Iris pigment epithelial cell (primary cell): ENCODE measurements at regions not wholly inside any gene's neighbourhood (a gene's known extent, or its start where the extent isn't known, plus 50 kb on each side); places are given as distances from the start of the nearest gene placed in this dataset.

Source experiments
- DNase-seq: peaks from one replicate; pipeline ENCODE4 v3.0.0-alpha.2; 2011; ENCODE audit warnings: low read depth

GRCh38 chr9:109830545-109830944 is 50.5 kb downstream of the PALM2AKAP2 start:
- DNase-seq = no peak

GRCh38 chr9:109831998-109832658 is 52.1 kb downstream of the PALM2AKAP2 start:
- no peak for DNase-seq

- DNase-seq = no peak
These were observed 54.9 kb downstream of the PALM2AKAP2 start for GRCh38 chr9:109834855-109835254.

- no peak for DNase-seq
These were observed 63.6 kb downstream of the PALM2AKAP2 start for GRCh38 chr9:109843641-109844040.

GRCh38 chr9:109845226-109845625 is 65.2 kb downstream of the PALM2AKAP2 start:
- DNase-seq = no peak

GRCh38 chr9:109846776-109847175 is 66.8 kb downstream of the PALM2AKAP2 start:
- no peak for DNase-seq

- DNase-seq = no peak
These were observed 72.6 kb downstream of the PALM2AKAP2 start for GRCh38 chr9:109852556-109852955.

- no peak for DNase-seq
These were observed 75.5 kb downstream of the PALM2AKAP2 start for GRCh38 chr9:109855540-109855939.

GRCh38 chr9:109856785-109857184 is 76.8 kb downstream of the PALM2AKAP2 start:
- DNase-seq = peak; percentile 5

- no peak for DNase-seq
These were observed 77.3 kb downstream of the PALM2AKAP2 start for GRCh38 chr9:109857336-109857735.

- DNase-seq = peak; percentile 7
These were observed 79.4 kb downstream of the PALM2AKAP2 start for GRCh38 chr9:109859447-109859846.

- DNase-seq = no peak
These were observed 80.5 kb downstream of the PALM2AKAP2 start for GRCh38 chr9:109860521-109860920.

GRCh38 chr9:109861499-109861898 is 81.5 kb downstream of the PALM2AKAP2 start:
- no peak for DNase-seq

- no peak for DNase-seq
These were observed 81.9 kb downstream of the PALM2AKAP2 start for GRCh38 chr9:109861918-109862317.

GRCh38 chr9:109862452-109862851 is 82.5 kb downstream of the PALM2AKAP2 start:
- no peak for DNase-seq

- no peak for DNase-seq
These were observed 84.0 kb downstream of the PALM2AKAP2 start for GRCh38 chr9:109863961-109864360.

- no peak for DNase-seq
These were observed 85.5 kb downstream of the PALM2AKAP2 start for GRCh38 chr9:109865521-109865920.

- DNase-seq = no peak
These were observed 88.2 kb downstream of the PALM2AKAP2 start for GRCh38 chr9:109868207-109868606.

- DNase-seq = no peak
These were observed 88.7 kb downstream of the PALM2AKAP2 start for GRCh38 chr9:109868722-109869121.

- DNase-seq = no peak
These were observed 90.4 kb downstream of the PALM2AKAP2 start for GRCh38 chr9:109870365-109870764.

- DNase-seq = no peak
These were observed 92.9 kb downstream of the PALM2AKAP2 start for GRCh38 chr9:109872901-109873300.

- DNase-seq = no peak
These were observed 95.6 kb downstream of the PALM2AKAP2 start for GRCh38 chr9:109875495-109876129.

GRCh38 chr9:109880276-109881169 is 100.5 kb downstream of the PALM2AKAP2 start:
- DNase-seq = peak; percentile 41
